ENCODE measurements at regions not wholly inside any gene's neighbourhood (a gene's known extent, or its start where the extent isn't known, plus 50 kb on each side); places are given as distances from the start of the nearest gene placed in this dataset.

DNA sequence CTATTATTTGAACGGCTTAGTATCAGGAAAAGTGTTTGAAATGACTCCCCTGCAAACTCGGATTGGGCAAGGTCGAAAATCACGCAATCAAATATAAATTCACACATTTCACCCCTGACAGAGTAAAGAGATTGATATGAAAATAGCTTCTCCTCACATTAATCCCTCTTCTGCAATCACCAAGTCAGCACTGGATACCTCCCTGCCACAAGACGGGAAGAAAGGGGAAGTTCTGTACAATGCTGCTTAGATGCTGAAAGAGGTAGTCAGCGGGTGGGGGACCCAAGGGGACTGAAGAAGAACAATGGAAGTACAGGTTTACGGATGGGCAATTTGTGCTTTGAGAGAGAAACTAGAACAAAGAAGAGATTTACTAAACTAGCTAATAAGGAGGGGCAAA is 72.0 kb upstream of the ANK3 start:
- TF ChIP-seq, protein P1, sequence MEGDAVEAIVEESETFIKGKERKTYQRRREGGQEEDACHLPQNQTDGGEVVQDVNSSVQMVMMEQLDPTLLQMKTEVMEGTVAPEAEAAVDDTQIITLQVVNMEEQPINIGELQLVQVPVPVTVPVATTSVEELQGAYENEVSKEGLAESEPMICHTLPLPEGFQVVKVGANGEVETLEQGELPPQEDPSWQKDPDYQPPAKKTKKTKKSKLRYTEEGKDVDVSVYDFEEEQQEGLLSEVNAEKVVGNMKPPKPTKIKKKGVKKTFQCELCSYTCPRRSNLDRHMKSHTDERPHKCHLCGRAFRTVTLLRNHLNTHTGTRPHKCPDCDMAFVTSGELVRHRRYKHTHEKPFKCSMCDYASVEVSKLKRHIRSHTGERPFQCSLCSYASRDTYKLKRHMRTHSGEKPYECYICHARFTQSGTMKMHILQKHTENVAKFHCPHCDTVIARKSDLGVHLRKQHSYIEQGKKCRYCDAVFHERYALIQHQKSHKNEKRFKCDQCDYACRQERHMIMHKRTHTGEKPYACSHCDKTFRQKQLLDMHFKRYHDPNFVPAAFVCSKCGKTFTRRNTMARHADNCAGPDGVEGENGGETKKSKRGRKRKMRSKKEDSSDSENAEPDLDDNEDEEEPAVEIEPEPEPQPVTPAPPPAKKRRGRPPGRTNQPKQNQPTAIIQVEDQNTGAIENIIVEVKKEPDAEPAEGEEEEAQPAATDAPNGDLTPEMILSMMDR (IDR thresholded peaks at IDR 0.05; ENCODE audit: low read depth, low read length) = no peak
- TF ChIP-seq, protein P2, sequence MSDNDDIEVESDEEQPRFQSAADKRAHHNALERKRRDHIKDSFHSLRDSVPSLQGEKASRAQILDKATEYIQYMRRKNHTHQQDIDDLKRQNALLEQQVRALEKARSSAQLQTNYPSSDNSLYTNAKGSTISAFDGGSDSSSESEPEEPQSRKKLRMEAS (IDR thresholded peaks at IDR 0.05; ENCODE audit: low read depth, low read length) = no peak
- TF ChIP-seq POLR2A (IDR thresholded peaks at IDR 0.05; ENCODE audit: extremely low read depth, insufficient read length) = no peak

Measured in NB4 (cell line).